ENCODE measurements at regions not wholly inside any gene's neighbourhood (a gene's known extent, or its start where the extent isn't known, plus 50 kb on each side); places are given as distances from the start of the nearest gene placed in this dataset.

GRCh38 chr7:25289518-25289917 is 61.2 kb upstream of the NPVF start:
- CTCF ChIA-PET, result interaction anchor here (0.6 kb wide), 1 partner anchor 91 kb away, joined by 3 read pairs; no protein-coding TSS in a partner anchor
- no peak for TF ChIP-seq CTCF (conservative IDR thresholded peaks at IDR 0.05; ENCODE audit: low read depth)
- no peak for DNase-seq (ENCODE audit: low spot score)
- POLR2A ChIA-PET (ENCODE audit: low non-redundant PET), result no interaction called here
- no peak overlapping the region for H3K27ac ChIP-seq

GRCh38 chr7:25294624-25295023 is 66.3 kb upstream of the NPVF start:
- ChIA-PET CTCF (interaction anchor here (0.6 kb wide), 1 partner anchor 13 kb away, joined by 3 read pairs; no protein-coding TSS in a partner anchor), POLR2A (ENCODE audit: low non-redundant PET) (no interaction called here)
- TF ChIP-seq CTCF (conservative IDR thresholded peaks at IDR 0.05; ENCODE audit: low read depth), result no peak
- DNase-seq (ENCODE audit: low spot score), result no peak
- no peak overlapping the region for H3K27ac ChIP-seq

- TF ChIP-seq CTCF (conservative IDR thresholded peaks at IDR 0.05; ENCODE audit: low read depth), result no peak
- ChIA-PET CTCF (no interaction called here), POLR2A (ENCODE audit: low non-redundant PET) (no interaction called here)
- no peak for DNase-seq (ENCODE audit: low spot score)
- no peak overlapping the region for H3K27ac ChIP-seq
These were observed 67.1 kb upstream of the NPVF start for GRCh38 chr7:25295387-25295786.

GRCh38 chr7:25296086-25296485 is 67.8 kb upstream of the NPVF start:
- CTCF ChIA-PET, result no interaction called here

GRCh38 chr7:25297278-25297677 is 69.0 kb upstream of the NPVF start:
- H3K27ac ChIP-seq, result no peak overlapping the region
- TF ChIP-seq CTCF (conservative IDR thresholded peaks at IDR 0.05; ENCODE audit: low read depth), result no peak
- ChIA-PET POLR2A (ENCODE audit: low non-redundant PET) (no interaction called here), CTCF (no interaction called here)
- DNase-seq (ENCODE audit: low spot score), result no peak

More at GRCh38 chr7:25296086-25296485, 67.8 kb upstream of the NPVF start:
- no peak for TF ChIP-seq CTCF (conservative IDR thresholded peaks at IDR 0.05; ENCODE audit: low read depth)
- H3K27ac ChIP-seq, result no peak overlapping the region
- no peak for DNase-seq (ENCODE audit: low spot score)
- POLR2A ChIA-PET (ENCODE audit: low non-redundant PET), result no interaction called here

- DNase-seq (ENCODE audit: low spot score), result no peak
- CTCF ChIA-PET, result interaction anchor here (0.6 kb wide), 1 partner anchor 190 kb away, joined by 3 read pairs; no protein-coding TSS in a partner anchor
- no peak for TF ChIP-seq CTCF (conservative IDR thresholded peaks at IDR 0.05; ENCODE audit: low read depth)
- POLR2A ChIA-PET (ENCODE audit: low non-redundant PET), result no interaction called here
- no peak overlapping the region for H3K27ac ChIP-seq
These were observed 75.2 kb upstream of the NPVF start for GRCh38 chr7:25303281-25304181.

Data from RWPE1 (cell line).